Panc1 (cell line): ENCODE measurements at regions not wholly inside any gene's neighbourhood (a gene's known extent, or its start where the extent isn't known, plus 50 kb on each side); places are given as distances from the start of the nearest gene placed in this dataset.

ENCODE experiments used
- ATAC-seq: fragments of 200-7000 bp; cut with Tn5 transposase; 2 replicates; pipeline ENCODE4 v1.9.1; 2020; ENCODE audit warnings: mild to moderate bottlenecking, moderate library complexity
- BruUV-seq: library from RNA; stranded (reverse); fragments of 400-500 nt; replicated peaks from 2 replicates; lab custom pipeline; 2021; lab: Mats Ljungman, UMichigan
- CTCF ChIA-PET: fragments of 300-600 bp; sonication (Branson Sonifier 250); formaldehyde crosslinking; loops from one replicate; lab custom pipeline; 2022; ENCODE audit warnings: antibody characterized with exemption; lab: Charles Lee
- POLR2A ChIA-PET: fragments of 300-600 bp; sonication (Branson Sonifier 250); formaldehyde crosslinking; loops from one replicate; lab custom pipeline; 2022; ENCODE audit warnings: antibody characterized with exemption; lab: Charles Lee
- DNase-seq: peaks from one replicate; pipeline ENCODE4 v3.0.0-alpha.2; 2010; ENCODE audit warnings: low read depth, low spot score
- H3K27ac ChIP-seq: 2 replicates; pipeline ENCODE4 v1.5.1; 2011; ENCODE audit warnings: mild to moderate bottlenecking, low read length, inconsistent platforms
- H3K27me3 ChIP-seq: fragments of 200-500 bp; sonication (Bioruptor generic); 2 replicates; pipeline ENCODE4 v1.6.0; 2014; ENCODE audit warnings: low read length, inconsistent platforms; ENCODE audit not compliant: control insufficient read depth, insufficient read depth
- H3K36me3 ChIP-seq: fragments of 200-500 bp; sonication (Bioruptor generic); 2 replicates; pipeline ENCODE4 v1.5.1; 2014; ENCODE audit warnings: inconsistent platforms, mild to moderate bottlenecking, low read length, moderate library complexity; ENCODE audit not compliant: control insufficient read depth, insufficient read depth
- H3K4me1 ChIP-seq: 2 replicates; pipeline ENCODE4 v1.5.1; 2011; ENCODE audit warnings: inconsistent platforms, mild to moderate bottlenecking, low read length, moderate library complexity; ENCODE audit not compliant: control insufficient read depth, insufficient read depth
- H3K4me3 ChIP-seq, 2 experiments: 2 replicates each; pipeline ENCODE4 v1.5.1; 2011 to 2012; ENCODE audit warnings: low read depth in 2 of 2, low read length in 2 of 2, mild to moderate bottlenecking in 2 of 2, inconsistent platforms in 1 of 2, moderate library complexity in 1 of 2
- H3K9me3 ChIP-seq: fragments of 200-500 bp; sonication (Bioruptor generic); 2 replicates; pipeline ENCODE4 v1.5.1; 2014; ENCODE audit warnings: low read depth, mild to moderate bottlenecking, inconsistent platforms, low read length, moderate library complexity; ENCODE audit not compliant: control insufficient read depth, insufficient read depth
- CTCF ChIP-seq: fragments of 450-650 bp; IDR thresholded peaks from 2 replicates; pipeline ENCODE4 v1.5.1; 2017; ENCODE audit warnings: mild to moderate bottlenecking
- POLR2AphosphoS5 ChIP-seq: IDR thresholded peaks from 2 replicates; pipeline ENCODE4 v1.6.1; 2012; ENCODE audit warnings: mild to moderate bottlenecking, low read depth, low read length, moderate library complexity
- REST ChIP-seq, 2 experiments: IDR thresholded peaks; 2 replicates each; pipeline ENCODE4 v1.6.1; 2011 to 2012; ENCODE audit warnings: low read depth in 2 of 2, control low read depth in 1 of 2, low read length in 1 of 2, mild to moderate bottlenecking in 1 of 2, moderate library complexity in 1 of 2; ENCODE audit not compliant: insufficient read depth in 1 of 2
- SIN3A ChIP-seq: IDR thresholded peaks from 2 replicates; pipeline ENCODE4 v1.6.1; 2012; ENCODE audit warnings: low read depth, mild to moderate bottlenecking, low read length, moderate library complexity, borderline replicate concordance; ENCODE audit not compliant: insufficient read depth
- TCF7L2 ChIP-seq: IDR thresholded peaks from 2 replicates; pipeline ENCODE4 v1.6.1; 2011; ENCODE audit warnings: mild to moderate bottlenecking, low read depth, low read length, inconsistent platforms
- in situ Hi-C: cut with HindIII; loops from 2 replicates; pipeline ENCODE4 v1.10.0; 2016; ENCODE audit warnings: low sequenced_read_pairs, low pct_unique_long_range_greater_than_20kb
- intact Hi-C: fragments of 100-400 bp; cut with micrococcal nuclease; formaldehyde crosslinking; loops from one replicate; pipeline ENCODE4 v1.10.0; 2022; ENCODE audit not compliant: unreplicated experiment

GRCh38 chr4:17325098-17325497, 186.8 kb downstream of the QDPR start:
- Histone ChIP-seq H3K27ac (no peak overlapping the region), H3K9me3 (no peaks in the 10 kb centered on the region), H3K36me3 (no peaks in the 10 kb centered on the region), H3K4me3 (no peak overlapping the region), H3K4me1 (no peaks in the 10 kb centered on the region), H3K27me3 (no peaks in the 10 kb centered on the region)
- ChIA-PET CTCF (interaction anchor here (0.6 kb wide), 1 partner anchor 242 kb away, joined by 7 read pairs; no protein-coding TSS in a partner anchor), POLR2A (no interaction called here)
- in situ Hi-C loops: no loop called here
- intact Hi-C loops: loop anchor here (5.0 kb wide), 1 partner anchor 683 kb away; no protein-coding TSS in a partner anchor
- DNase-seq: no peak
- no peak for ATAC-seq
- TF ChIP-seq TCF7L2 (no peak), REST (IDR thresholded peaks at IDR 0.05; ENCODE audit: insufficient read depth in 1 of 2, low read depth in 2 of 2, low read length in 1 of 2) (no peak), POLR2AphosphoS5 (no peak), SIN3A (no peak), CTCF (no peak)
- no TSS peak for BruUV-seq

- H3K27ac ChIP-seq: no peak overlapping the region
- no TSS peak for BruUV-seq
- ChIA-PET POLR2A (no interaction called here), CTCF (interaction anchor here (0.6 kb wide), 1 partner anchor 241 kb away, joined by 7 read pairs; no protein-coding TSS in a partner anchor)
- no peak overlapping the region for H3K4me3 ChIP-seq
- H3K27me3 ChIP-seq: no peaks in the 10 kb centered on the region
- DNase-seq: no peak
- no peak for ATAC-seq
- TF ChIP-seq SIN3A (no peak), CTCF (peak; percentile 73)
- H3K9me3 ChIP-seq: no peaks in the 10 kb centered on the region
- no peaks in the 10 kb centered on the region for H3K4me1 ChIP-seq
- in situ Hi-C loops: no loop called here
- intact Hi-C loops: no loop called here
- H3K36me3 ChIP-seq: no peaks in the 10 kb centered on the region
Observed at GRCh38 chr4:17324386-17324830, 187.5 kb downstream of the QDPR start.
